ENCODE measurements at regions not wholly inside any gene's neighbourhood (a gene's known extent, or its start where the extent isn't known, plus 50 kb on each side); places are given as distances from the start of the nearest gene placed in this dataset.

- WGBS (ENCODE audit: insufficient coverage), result no CpG with 5 or more reads among the region's 6 CpGs
- H3K4me1 Mint-ChIP-seq, result no peaks in the 10 kb centered on the region
- Histone ChIP-seq H4K20me1 (ENCODE audit: control insufficient read depth, insufficient read depth, low read length, poor library complexity, severe bottlenecking) (no peaks in the 10 kb centered on the region), H2AFZ (ENCODE audit: insufficient read depth, low read depth, low read length, poor library complexity, severe bottlenecking) (no peak overlapping the region), H3K4me3 (ENCODE audit: control extremely low read depth in 1 of 5, extremely low read depth in 1 of 5, insufficient read depth in 1 of 5, low read depth in 2 of 5, low read length in 4 of 5) (no peak overlapping the region), H3K79me2 (ENCODE audit: control insufficient read depth, insufficient read depth, low read length) (no peaks in the 10 kb centered on the region), H3K27me3 (replicated peaks in 1 of 4; ENCODE audit: control extremely low read depth in 1 of 4, control insufficient read depth in 3 of 4, insufficient read depth in 4 of 4, low read length in 3 of 4) (peaks cover 0 to 16% (median 11%) of the 10 kb centered on the region in 4 experiments), H3K4me1 (ENCODE audit: control insufficient read depth in 2 of 2, insufficient read depth in 2 of 2, low read length in 2 of 2) (no peaks in the 10 kb centered on the region), H3K27ac (ENCODE audit: low read length in 2 of 2) (no peak overlapping the region), H3K9me3 (ENCODE audit: control extremely low read depth in 1 of 3, control insufficient read depth in 2 of 3, insufficient read depth in 1 of 3, low read length in 2 of 3) (no peaks in the 10 kb centered on the region), H3K36me3 (replicated peaks in 1 of 2; ENCODE audit: control extremely low read depth in 1 of 2, control insufficient read depth in 1 of 2, extremely low read depth in 1 of 2, insufficient read depth in 2 of 2, low read length in 1 of 2) (no peaks in the 10 kb centered on the region), H3K9ac (ENCODE audit: low read length) (no peak overlapping the region), H3K4me2 (replicated peaks; ENCODE audit: low read depth, low read length, poor library complexity, severe bottlenecking) (no peak overlapping the region)
- POLR2A ChIA-PET, result no interaction called here
- CTCF ChIA-PET, result interaction anchor here (0.6 kb wide), 1 partner anchor 56 kb away, joined by 3 read pairs; no protein-coding TSS in a partner anchor
- H3K4me3 Mint-ChIP-seq, result no peak overlapping the region
- no peaks in the 10 kb centered on the region for H3K9me3 Mint-ChIP-seq (ENCODE audit: insufficient read depth)
- TF ChIP-seq EZH2 (IDR thresholded peaks at IDR 0.05; ENCODE audit: borderline replicate concordance, insufficient read depth, low read depth, low read length, poor library complexity, severe bottlenecking) (no peak), CTCF (IDR thresholded peaks at IDR 0.05) (no peak)
- H3K27me3 Mint-ChIP-seq, result peaks cover 51% of the 10 kb centered on the region
- DNase-seq (no peak), ATAC-seq (ENCODE audit: low read depth) (no peak)
- H3K27ac Mint-ChIP-seq, result no peak overlapping the region
- intact Hi-C loops (cut with micrococcal nuclease), result no loop called here
Observed at GRCh38 chr4:159041054-159042034, 61.5 kb upstream of the RAPGEF2 start.

- no peaks in the 10 kb centered on the region for H3K9me3 Mint-ChIP-seq (ENCODE audit: insufficient read depth)
- H3K27ac Mint-ChIP-seq, result no peak overlapping the region
- POLR2A ChIA-PET, result no interaction called here
- Histone ChIP-seq H3K36me3 (replicated peaks in 1 of 2; ENCODE audit: control extremely low read depth in 1 of 2, control insufficient read depth in 1 of 2, extremely low read depth in 1 of 2, insufficient read depth in 2 of 2, low read length in 1 of 2) (no peaks in the 10 kb centered on the region), H3K79me2 (ENCODE audit: control insufficient read depth, insufficient read depth, low read length) (no peaks in the 10 kb centered on the region), H2AFZ (ENCODE audit: insufficient read depth, low read depth, low read length, poor library complexity, severe bottlenecking) (no peak overlapping the region), H3K27ac (ENCODE audit: low read length in 2 of 2) (no peak overlapping the region), H3K9ac (ENCODE audit: low read length) (no peak overlapping the region), H4K20me1 (ENCODE audit: control insufficient read depth, insufficient read depth, low read length, poor library complexity, severe bottlenecking) (no peaks in the 10 kb centered on the region), H3K9me3 (ENCODE audit: control extremely low read depth in 1 of 3, control insufficient read depth in 2 of 3, insufficient read depth in 1 of 3, low read length in 2 of 3) (no peaks in the 10 kb centered on the region), H3K27me3 (replicated peaks in 1 of 4; ENCODE audit: control extremely low read depth in 1 of 4, control insufficient read depth in 3 of 4, insufficient read depth in 4 of 4, low read length in 3 of 4) (peaks cover 0 to 16% (median 11%) of the 10 kb centered on the region in 4 experiments), H3K4me1 (ENCODE audit: control insufficient read depth in 2 of 2, insufficient read depth in 2 of 2, low read length in 2 of 2) (no peaks in the 10 kb centered on the region), H3K4me2 (replicated peaks; ENCODE audit: low read depth, low read length, poor library complexity, severe bottlenecking) (no peak overlapping the region), H3K4me3 (ENCODE audit: control extremely low read depth in 1 of 5, extremely low read depth in 1 of 5, insufficient read depth in 1 of 5, low read depth in 2 of 5, low read length in 4 of 5) (no peak overlapping the region)
- 4% methylated on average over 5 of the region's 5 CpGs for WGBS (ENCODE audit: insufficient coverage)
- no peak for TF ChIP-seq CTCF (IDR thresholded peaks at IDR 0.05)
- no peak for TF ChIP-seq EZH2 (IDR thresholded peaks at IDR 0.05; ENCODE audit: borderline replicate concordance, insufficient read depth, low read depth, low read length, poor library complexity, severe bottlenecking)
- ATAC-seq (ENCODE audit: low read depth) (no peak), DNase-seq (no peak)
- CTCF ChIA-PET, result interaction anchor here (0.6 kb wide), 1 partner anchor 55 kb away, joined by 3 read pairs; no protein-coding TSS in a partner anchor
- peaks cover 48% of the 10 kb centered on the region for H3K27me3 Mint-ChIP-seq
- no peak overlapping the region for H3K4me3 Mint-ChIP-seq
- intact Hi-C loops (cut with micrococcal nuclease), result no loop called here
- no peaks in the 10 kb centered on the region for H3K4me1 Mint-ChIP-seq
Observed at GRCh38 chr4:159042097-159042605, 60.7 kb upstream of the RAPGEF2 start.

Data from B cell (primary cell).